HTR-8/SVneo (cell line): ENCODE measurements at regions not wholly inside any gene's neighbourhood (a gene's known extent, or its start where the extent isn't known, plus 50 kb on each side); places are given as distances from the start of the nearest gene placed in this dataset.
A peak's percentile ranks its signal among the peaks of the same experiment; 100 is the strongest.

ENCODE experiments used
- DNase-seq: peaks from one replicate; pipeline ENCODE4 v3.0.0; 2011; ENCODE audit warnings: low spot score, mixed read lengths; ENCODE audit not compliant: insufficient read length
- FAIRE-seq: peaks from 2 replicates; lab custom pipeline; 2011; peaks lifted over from hg19 to GRCh38; lab: Jason Lieb, UNC

DNA sequence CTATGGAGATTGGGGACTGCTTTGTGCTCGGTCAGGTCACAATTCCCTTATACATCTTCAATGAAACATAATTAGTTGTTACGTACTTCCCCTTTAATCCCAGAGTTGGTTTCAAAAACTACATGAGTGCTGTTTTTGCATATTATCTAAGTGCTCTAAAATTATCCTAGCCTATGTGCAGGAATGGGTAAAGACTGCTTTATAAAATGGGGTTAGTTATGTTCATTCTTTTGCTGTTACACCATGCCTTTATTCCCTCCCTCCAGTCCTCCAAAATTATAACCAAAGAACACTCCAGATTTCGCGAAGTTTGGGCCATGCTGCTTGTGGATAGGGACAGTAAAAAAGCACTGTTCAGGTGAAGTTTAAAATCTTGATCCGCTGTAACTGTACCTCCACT lies 173.9 kb upstream of the SNX7 start:
- no peak for FAIRE-seq

DNA sequence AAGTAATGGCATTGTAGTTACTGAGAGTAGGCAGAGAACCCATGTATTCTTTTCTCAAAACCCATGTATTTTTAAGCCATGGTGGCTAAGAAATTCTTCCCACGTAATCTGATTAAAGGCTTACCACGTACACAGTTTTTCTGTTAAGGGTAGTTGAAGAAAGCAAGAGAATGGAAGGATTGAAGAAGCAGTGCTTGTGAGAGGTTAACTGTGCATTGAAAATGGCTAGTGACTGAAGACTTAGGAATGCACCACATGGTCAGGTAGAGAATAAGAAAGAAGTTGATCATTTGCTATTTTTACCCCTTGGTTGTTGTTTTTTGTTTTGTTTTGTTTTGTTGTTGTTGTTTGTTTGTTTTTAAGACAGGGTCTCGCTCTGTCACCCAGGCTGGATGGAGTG lies 178.9 kb upstream of the SNX7 start:
- FAIRE-seq = no peak
- DNase-seq = no peak

More for the DNA sequence above, 173.9 kb upstream of the SNX7 start:
- no peak for DNase-seq

DNA sequence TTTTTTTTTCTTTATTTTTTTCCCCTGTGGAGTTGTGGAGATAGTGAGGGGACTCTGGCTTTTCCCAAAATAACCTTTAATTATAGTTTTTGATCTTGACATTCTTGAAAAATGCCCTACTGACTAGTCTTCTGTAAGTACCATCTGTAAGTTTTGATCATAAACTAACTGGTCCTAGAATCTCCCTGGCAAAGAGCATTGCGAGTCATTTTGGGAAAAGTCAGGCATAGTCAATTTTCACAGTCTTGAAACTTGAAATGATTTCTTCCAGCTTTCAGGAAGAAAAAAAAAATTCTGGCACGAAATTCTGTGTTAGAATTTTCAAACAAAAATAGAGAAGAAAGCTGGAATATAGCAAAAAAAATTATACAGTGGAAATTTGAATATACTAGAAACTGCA lies 181.2 kb upstream of the SNX7 start:
- FAIRE-seq (no peak), DNase-seq (no peak)

DNA sequence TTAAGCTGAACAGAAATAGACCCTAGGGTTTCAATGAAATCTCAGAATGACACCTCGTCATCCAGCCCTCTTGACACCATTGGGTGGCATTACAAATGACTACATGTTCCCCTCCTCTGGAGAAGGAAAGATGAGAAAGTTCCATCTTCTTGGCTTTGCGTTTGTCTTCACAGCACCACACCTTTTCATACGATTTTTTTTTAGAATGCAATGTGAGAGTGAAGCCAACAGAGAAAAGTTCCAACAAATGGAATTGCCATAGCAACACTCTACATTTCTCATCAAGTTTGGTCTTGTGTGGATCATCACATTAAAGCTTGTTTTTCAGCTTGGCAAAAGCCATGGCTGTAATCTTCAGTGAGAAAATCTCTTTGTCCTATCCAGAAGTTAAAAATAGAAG lies 183.4 kb upstream of the SNX7 start:
- DNase-seq (no peak), FAIRE-seq (no peak)

DNA sequence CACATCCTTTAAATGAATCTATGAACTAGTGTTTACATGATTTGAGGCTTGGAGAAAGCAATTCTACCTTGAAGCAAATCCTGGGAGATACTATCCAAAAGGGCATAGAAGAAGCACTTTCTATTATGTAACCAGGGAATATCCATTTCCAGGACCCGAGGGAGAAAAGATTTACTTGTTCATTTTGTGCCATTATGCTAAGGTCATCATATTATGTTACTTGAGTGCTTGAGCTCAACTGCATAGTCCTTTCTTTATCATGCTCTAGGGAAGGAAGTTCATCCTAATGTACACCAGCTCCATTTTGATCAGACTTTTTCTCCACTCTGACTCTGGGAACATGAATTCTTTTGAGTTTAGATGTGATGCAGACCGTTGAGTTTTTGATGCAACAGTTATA lies 188.6 kb upstream of the SNX7 start:
- no peak for FAIRE-seq
- DNase-seq = no peak

DNA sequence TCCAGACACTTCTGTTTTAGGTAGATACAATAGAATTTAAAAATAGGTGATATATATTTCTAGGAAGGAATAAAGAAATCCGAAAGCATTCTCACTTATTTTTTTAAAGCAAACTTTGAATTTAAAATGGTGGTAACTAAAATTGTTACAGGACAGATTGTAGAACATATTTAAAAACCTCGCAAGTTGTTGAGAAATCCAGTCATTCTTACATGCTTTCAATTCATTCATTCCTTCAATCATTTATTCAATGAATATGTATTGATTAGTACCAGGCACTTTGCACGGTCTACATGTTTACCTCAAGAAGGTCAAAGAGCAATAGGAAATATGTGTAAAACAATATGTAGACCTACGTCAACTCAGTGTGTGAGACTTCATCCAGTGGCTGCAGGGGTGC lies 189.9 kb upstream of the SNX7 start:
- FAIRE-seq = no peak
- DNase-seq = no peak

DNA sequence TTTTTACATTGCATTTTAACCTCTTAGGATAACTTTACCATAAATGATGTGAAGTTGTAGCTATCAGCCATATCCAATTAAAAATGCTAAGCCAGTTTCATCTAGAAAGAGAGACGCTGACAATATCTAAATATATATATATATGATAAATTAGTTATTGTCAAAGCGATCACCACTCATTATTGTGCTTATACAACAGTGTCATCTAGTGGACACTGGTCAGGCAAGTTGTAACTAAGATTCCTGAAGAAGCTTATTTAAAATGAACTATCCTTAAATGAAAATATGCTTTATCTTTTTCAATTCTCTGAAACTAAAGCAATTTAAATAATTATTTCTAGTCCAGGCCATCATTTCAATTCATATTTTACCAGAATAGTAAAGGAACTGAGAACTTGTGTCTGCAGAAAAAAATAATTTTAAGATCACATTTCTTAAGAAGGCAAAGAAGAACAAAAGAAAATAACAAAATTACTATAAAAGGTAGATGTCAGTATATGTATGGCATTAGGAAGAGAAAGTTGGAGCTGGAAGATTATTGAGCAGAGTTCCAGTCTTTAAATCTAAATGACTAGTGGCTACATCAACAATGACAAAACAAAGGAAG lies 193.3 kb upstream of the SNX7 start:
- DNase-seq = peak; percentile 5
- no peak for FAIRE-seq

DNA sequence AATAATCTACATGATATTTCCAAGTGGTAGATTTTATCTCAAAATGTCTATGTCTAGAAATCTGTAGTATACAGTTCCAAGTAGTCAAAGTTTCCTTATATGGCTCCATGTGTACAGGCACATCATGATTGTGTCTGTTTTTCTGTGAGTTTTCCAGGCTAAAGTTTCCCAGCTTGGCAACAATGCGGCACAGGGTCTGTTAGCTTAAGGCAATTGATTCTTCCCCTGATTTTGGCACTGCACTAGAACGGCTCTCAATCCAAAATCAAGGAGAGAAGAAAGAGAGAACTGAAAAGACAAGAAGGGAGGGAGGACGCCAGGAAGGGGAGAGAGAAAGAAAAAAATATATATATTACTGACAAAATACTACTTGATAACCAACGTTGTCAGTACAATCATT lies 193.9 kb upstream of the SNX7 start:
- no peak for FAIRE-seq
- no peak for DNase-seq

DNA sequence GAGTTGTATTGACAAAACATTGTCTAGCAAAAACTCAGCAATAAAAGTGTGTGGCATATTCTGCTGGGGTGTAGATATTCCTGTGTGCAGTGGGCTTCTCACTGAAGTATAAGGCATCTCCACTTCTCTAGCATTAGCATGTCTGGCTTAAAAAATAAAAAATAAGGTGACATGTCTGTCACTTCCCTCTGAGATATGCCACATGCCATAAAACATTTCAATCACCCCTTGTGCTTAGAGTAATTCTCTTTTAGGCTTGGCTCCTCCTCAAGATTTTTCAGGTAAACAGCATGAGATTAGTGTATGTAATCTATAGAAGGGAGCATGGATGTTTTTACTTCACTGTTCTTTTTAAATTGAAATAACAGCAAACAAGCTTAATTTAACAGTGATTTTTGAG lies 194.4 kb upstream of the SNX7 start:
- FAIRE-seq (no peak), DNase-seq (no peak)

DNA sequence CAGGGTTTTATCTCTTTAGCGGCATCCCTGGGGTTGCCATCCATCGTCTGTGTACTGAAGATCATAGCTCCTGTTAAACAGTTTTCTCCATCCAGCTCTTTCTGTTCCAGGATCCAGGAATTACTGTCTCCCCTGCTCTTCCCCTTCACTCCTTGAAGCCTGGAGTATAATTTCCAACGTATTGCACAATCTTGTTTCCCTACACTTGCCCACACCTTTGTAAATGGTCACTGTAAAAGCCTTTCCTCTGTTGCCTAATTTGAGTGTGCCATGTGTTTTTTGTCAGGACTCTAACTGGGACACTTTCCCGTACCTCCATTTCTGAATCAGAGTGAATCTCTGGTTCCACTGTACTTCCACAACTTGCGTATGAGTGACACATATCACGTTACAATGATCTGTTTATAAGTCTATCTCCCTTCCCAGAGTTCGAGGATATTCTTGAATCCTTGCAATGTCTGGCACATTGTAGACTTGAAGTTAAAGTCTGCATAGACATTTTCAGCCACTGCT lies 199.6 kb upstream of the SNX7 start:
- FAIRE-seq (no peak), DNase-seq (no peak)

DNA sequence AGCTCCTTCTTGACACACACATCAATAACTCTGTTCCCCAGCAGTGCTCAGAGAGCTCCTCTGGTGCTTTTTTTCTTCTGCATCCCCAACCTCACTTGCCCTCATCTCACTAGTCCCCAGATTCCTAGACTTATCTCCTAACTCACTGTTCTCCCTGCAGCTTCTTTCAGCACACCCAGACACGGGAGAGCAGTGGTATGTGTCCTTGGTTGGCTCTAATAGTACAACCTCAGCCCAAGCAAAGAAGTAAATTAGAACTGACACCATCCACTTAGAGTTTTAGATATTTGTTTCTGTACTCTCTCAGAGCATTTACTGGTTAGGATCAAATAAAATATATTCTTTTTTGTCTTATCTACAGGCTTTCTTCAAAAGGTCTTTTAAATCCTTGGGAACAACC lies 201.4 kb upstream of the SNX7 start:
- FAIRE-seq (no peak), DNase-seq (no peak)

DNA sequence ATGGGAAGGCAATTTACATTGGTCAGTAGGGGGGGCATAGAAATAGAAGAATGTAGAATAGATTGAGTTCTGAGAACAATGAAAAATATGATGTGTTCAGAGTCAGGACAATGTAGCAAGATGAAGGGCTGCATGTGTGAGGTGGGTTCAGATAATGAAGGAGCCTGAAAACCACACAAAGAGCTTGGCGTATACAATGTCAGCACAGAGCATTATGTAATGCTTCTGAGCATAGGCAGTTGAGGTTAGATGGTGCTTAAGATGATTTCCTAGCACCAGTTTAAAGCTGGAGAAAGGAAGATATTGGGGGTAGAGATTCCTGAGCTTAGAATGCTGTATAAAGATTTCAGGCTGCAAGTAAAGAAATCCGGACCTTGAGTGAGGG lies 202.0 kb upstream of the SNX7 start:
- no peak for FAIRE-seq
- DNase-seq = no peak

DNA sequence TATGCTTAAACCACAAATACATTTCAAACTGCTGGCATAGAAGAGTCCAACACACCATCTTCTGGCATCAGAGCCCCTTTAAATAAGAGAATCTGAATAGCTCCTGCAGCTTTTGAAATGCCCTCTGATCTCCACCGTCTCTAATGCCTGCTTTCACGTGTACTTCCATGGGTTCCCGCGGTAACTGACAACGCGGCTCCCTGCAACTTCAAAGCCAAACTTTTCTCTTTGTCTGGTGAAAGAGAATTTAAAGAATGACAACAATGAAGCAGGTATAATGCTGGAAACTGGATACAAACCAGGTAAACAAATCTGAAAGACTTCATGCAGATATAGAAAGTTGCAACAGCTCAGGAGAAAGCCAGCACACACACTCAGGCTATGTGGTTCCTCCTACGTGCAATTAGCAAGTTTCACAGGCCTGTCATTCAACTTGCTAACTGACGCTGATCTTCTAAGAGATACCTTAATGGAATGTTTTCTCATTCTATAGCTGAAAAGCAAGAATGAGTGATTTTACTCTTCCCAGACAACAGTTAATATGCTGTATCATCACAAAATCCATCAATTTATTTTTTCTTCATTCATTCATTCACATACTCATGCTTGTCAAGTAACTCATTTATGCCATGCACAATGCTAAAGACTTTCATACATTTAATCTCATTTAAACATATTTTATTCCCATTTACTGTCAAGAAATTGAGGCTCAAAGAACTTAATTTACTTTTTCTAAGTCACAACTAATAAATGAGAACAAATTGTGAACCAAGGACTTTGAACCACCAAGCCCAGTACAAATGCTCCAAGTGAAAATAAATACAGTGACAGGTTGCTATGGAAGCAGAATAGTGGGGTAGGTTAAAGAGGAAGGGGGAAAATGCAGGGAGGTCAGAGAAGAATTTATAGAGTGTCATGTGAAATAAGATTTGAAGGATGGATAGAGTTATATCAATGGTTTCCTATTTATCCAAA lies 202.7 kb upstream of the SNX7 start:
- FAIRE-seq = no peak
- no peak for DNase-seq

DNA sequence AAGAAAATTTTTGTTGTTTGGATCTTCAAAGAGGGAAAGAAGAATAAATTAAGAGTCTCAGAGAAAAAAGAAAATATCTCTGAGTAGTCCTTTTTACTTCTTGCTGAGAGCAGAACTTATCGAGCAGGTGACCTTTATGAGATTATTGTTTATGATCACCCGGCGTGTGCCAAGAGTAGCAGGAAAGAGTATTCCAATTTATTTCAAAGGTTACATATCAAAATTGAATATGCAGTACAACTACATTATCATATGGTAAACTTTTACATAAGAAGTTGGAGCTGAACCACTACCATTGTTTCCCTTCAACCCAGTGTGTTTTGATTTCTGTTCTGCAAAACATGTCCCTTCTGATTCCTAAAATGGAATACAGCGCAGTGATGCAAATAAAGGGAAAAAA lies 204.3 kb upstream of the SNX7 start:
- FAIRE-seq = no peak
- DNase-seq = no peak

DNA sequence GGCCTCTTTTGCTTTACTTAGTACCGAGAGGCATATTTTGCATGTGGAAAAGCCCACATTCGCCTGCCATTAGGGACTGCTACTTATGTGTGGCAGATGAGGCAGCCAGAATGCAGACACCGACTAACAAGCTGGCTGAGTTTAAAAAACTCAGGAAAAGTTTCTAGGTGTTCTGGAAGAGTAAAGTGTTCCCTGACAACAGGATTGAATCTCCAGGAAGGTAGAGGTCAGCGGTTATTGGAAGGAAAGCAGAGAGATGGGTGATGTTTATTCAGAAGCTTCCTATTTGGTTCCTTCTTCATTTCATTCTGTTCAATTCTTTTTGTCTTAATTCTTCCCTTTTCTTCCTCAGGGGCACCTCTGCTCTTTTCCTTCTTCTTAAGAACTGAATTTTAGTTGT lies 206.9 kb upstream of the SNX7 start:
- no peak for DNase-seq
- no peak for FAIRE-seq

DNA sequence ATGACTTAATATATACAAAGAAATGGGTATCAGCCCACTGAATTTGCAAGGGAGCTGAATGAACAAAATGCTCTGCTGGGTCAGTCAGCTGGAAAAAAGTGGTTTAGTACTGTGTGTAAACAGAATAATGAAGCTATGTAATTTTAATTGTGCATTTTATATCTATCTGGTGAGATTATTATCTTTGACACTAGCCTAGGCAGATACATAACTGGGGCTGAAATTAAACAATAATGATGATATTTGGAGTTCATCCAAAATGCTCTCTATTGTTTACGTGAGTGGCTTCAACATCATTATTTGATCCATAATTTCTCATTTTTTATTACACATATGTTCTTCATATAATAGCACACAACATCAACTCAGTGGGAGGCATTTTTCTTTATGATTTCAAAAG lies 208.5 kb upstream of the SNX7 start:
- no peak for DNase-seq
- FAIRE-seq = no peak

DNA sequence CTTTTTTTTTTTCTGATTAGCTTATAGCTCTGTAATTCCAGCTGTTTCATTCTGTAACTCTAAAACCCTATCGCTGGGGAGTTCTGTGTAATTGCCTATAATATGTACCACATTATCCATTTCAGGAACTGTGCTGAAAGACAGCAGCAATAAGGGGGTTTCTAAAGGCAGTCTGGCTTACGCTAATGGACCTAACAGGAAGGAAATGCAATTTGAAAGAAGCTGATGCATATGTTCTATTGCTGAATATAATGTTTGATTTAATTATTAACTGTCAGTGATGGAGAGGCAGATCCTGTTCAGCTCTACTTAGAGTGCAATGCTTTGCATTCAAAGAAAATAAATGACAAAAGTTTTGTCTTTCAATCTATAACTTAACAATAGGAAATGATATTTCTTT lies 209.4 kb upstream of the SNX7 start:
- no peak for FAIRE-seq
- no peak for DNase-seq

DNA sequence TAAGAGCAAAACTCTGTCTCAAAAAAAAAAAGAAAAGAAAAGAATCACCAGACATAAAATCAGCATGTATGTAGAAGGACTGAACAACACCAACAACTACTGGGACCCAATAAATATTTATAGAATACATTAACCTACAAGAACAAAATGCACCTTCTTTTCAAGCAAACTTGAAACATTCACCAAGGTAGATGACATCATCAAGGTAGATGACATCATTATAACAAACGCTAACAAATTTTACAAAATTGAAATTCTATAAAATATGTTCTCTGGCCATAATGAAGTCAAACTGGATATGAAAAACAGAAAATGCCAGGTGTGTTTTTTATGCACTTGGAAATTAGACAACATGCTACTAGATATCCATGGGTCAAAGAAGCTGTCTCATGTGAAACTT lies 220.2 kb upstream of the SNX7 start:
- FAIRE-seq (no peak), DNase-seq (no peak)

DNA sequence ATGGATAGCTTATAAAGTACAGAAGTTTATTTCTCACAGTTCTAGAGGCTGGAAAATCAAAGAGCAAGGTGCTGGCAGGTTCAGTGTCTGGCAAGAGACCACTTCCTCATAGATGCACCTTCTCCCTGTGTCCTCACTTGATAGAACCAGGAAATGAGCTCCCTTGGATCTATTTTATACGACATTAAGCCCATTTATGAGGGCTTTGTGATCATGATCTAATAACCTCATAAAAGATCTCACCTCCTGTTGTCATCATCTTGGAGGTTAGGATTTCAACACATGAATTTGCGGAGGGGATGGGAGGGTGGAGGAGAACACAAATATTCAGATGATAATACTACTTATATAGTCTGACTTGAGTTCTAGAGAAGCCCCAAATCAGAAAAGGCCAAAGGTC lies 222.1 kb upstream of the SNX7 start:
- FAIRE-seq = no peak
- DNase-seq = no peak

DNA sequence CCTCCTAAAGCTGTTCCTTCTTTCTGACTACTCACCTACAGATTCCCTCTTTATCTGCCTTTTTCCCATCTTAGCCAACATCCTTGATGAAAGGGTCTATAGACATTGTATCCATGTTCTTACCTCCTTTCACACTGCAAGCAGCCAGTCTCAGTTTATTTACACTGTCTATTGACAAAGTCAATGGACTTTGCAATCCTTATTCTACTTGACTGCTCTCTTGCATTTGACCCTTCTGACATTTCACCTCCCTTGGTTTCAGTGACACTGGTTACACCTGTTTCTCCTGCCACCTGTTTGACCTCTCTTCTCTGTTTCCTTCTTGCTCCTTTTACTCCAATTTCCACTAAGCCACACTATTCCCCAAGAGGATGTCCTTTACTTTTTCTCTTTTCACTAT lies 224.0 kb upstream of the SNX7 start:
- DNase-seq = no peak
- FAIRE-seq = no peak

DNA sequence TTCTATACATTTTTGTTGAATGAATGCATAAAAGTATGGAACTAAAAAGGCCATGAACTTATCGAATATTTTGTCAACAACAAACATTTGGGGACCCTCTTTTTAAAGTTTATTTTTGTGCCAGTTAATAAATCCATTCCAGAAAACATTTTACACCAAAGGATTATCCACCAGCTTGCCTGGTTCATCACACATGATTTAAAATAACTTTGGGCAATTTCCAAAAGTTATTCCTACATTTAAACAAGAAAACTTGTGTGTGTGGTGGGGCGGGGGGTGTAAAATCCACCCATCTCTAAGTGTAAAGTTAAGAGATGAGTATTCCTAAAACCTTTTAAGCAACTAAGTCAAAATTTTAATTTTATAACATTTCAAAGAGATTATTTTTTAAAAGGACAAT lies 224.5 kb upstream of the SNX7 start:
- no peak for DNase-seq
- no peak for FAIRE-seq

DNA sequence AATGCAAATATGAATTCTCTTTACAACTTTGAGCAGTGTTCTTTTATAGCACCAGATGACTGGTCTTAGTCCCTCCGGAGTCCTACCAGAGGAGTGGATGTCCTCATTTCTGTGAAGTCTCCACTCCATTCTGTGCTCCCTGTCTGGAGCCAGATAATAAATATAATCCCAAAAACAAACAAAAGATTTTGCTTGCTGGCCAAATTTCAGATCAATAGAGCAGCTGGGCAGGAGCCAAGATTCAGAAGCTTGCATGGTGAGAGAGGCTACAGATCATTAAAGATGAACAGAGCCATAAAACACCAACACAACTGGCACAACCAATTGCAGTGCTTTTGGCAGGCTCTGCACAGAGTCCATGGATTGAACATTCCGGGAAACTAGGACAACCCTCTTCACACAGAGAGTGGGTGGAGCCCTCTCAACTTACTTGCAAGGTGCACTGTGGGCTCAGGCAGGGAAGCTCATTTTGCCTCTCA lies 231.5 kb upstream of the SNX7 start:
- DNase-seq (no peak), FAIRE-seq (no peak)
